SJCRH30 (cell line): ENCODE measurements at regions not wholly inside any gene's neighbourhood (a gene's known extent, or its start where the extent isn't known, plus 50 kb on each side); places are given as distances from the start of the nearest gene placed in this dataset.

Experiments used
- DNase-seq, 2 experiments: peaks; one replicate each; pipeline ENCODE4 v3.0.0-alpha.2; 2015 to 2020
- H3K27ac ChIP-seq: fragments of 250-450 bp; sonication (Bioruptor Pico); 2 replicates; pipeline ENCODE4 v1.5.1; 2020; ENCODE audit warnings: mild to moderate bottlenecking, moderate library complexity
- H3K27me3 ChIP-seq: fragments of 250-450 bp; sonication (Bioruptor Pico); 2 replicates; pipeline ENCODE4 v1.5.1; 2020; ENCODE audit warnings: mild to moderate bottlenecking, moderate library complexity
- H3K36me3 ChIP-seq: fragments of 250-450 bp; sonication (Bioruptor Pico); 2 replicates; pipeline ENCODE4 v1.5.1; 2020; ENCODE audit warnings: mild to moderate bottlenecking, moderate library complexity
- H3K4me1 ChIP-seq: fragments of 250-450 bp; sonication (Bioruptor Pico); 2 replicates; pipeline ENCODE4 v1.5.1; 2020; ENCODE audit warnings: mild to moderate bottlenecking, moderate library complexity
- H3K4me3 ChIP-seq: fragments of 250-450 bp; sonication (Bioruptor Pico); 2 replicates; pipeline ENCODE4 v1.5.1; 2020; ENCODE audit warnings: mild to moderate bottlenecking, moderate library complexity
- H3K9me3 ChIP-seq: fragments of 250-450 bp; sonication (Bioruptor Pico); replicated peaks from 2 replicates; pipeline ENCODE4 v1.5.1; 2020; ENCODE audit warnings: mild to moderate bottlenecking, moderate library complexity

DNA sequence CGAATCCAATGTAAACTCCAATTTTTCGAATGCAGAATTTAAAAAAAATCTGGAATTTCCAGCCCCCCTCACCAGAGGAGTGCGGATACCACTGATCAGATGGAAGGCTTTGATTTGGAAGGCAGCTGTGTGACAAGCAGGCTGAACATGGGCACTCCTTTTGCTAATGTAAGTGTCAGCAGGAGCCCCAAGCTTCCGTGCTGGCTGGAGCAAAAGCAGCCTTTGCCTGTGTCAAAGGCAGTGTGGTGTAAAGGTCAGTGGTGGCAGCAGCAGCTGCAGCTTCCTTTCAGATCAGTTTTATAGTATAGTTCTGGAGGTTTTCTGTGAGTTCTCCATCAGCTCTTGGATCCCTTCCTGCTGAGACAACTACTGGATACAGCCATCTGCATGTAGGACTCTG is 259.9 kb downstream of the CTH start:
- H3K27ac ChIP-seq: no peak overlapping the region
- no peaks in the 10 kb centered on the region for H3K36me3 ChIP-seq
- DNase-seq: no peak
- no peaks in the 10 kb centered on the region for H3K4me1 ChIP-seq
- no peaks in the 10 kb centered on the region for H3K9me3 ChIP-seq
- no peak overlapping the region for H3K4me3 ChIP-seq
- no peaks in the 10 kb centered on the region; the same call in 1 of the 2 replicates for H3K27me3 ChIP-seq

DNA sequence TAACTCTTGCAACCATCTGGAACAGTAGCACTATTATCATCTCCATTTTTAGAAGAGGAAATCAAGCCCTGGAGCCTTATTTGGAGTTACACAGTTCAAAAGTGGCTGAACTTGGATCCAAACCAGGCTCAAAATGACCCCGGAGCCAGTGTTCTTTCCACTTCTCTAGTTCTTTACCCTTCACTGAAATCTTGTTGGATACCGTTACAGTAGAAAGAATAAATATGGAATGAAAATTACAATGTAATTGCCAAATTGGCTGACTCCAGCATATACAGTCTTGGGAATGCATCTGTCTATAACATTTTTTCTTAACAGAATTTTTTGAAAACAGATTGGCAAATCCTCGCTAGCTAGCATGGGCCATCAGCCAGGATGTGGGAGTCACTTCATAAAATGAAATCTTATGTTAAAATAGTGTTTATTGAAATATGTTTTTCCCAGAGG is 261.4 kb downstream of the CTH start:
- Histone ChIP-seq H3K27ac (no peak overlapping the region), H3K36me3 (no peaks in the 10 kb centered on the region), H3K4me1 (no peaks in the 10 kb centered on the region), H3K27me3 (no peaks in the 10 kb centered on the region), H3K4me3 (no peak overlapping the region), H3K9me3 (no peaks in the 10 kb centered on the region)
- no peak for DNase-seq

- H3K4me3 ChIP-seq: no peak overlapping the region
- no peak for DNase-seq
- no peaks in the 10 kb centered on the region for H3K36me3 ChIP-seq
- no peaks in the 10 kb centered on the region for H3K27me3 ChIP-seq
- H3K4me1 ChIP-seq: no peaks in the 10 kb centered on the region
- H3K27ac ChIP-seq: no peak overlapping the region
- no peaks in the 10 kb centered on the region for H3K9me3 ChIP-seq
These were observed 264.0 kb downstream of the CTH start for GRCh38 chr1:70674941-70675685.

DNA sequence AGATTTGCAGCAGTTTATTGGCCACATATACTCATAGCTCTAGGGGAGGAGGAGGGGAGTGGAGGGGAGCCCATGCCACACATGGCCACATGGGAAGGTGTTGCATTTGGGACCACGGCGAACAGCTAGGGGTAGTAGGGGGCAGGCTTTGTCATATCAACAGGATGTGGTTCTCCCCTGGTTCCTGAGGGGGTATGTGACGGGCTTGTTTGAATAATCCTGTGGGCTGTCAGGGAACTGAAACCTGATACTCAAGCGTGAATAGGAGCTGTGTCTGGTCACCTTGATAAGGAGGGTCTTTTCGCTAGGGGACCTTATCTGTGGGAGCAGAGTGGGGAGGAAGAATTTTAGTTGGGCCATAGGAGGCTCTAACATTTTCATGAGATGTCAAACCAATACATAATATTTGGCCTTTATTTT is 264.7 kb downstream of the CTH start:
- no peak overlapping the region for H3K4me3 ChIP-seq
- H3K36me3 ChIP-seq: no peaks in the 10 kb centered on the region
- no peaks in the 10 kb centered on the region for H3K9me3 ChIP-seq
- peak in 1 of 2 experiments; percentile 9 for DNase-seq
- no peaks in the 10 kb centered on the region for H3K4me1 ChIP-seq
- no peaks in the 10 kb centered on the region for H3K27me3 ChIP-seq
- no peak overlapping the region for H3K27ac ChIP-seq

GRCh38 chr1:70685300-70686286 is 274.5 kb downstream of the CTH start:
- H3K4me3 ChIP-seq: no peak overlapping the region

DNA sequence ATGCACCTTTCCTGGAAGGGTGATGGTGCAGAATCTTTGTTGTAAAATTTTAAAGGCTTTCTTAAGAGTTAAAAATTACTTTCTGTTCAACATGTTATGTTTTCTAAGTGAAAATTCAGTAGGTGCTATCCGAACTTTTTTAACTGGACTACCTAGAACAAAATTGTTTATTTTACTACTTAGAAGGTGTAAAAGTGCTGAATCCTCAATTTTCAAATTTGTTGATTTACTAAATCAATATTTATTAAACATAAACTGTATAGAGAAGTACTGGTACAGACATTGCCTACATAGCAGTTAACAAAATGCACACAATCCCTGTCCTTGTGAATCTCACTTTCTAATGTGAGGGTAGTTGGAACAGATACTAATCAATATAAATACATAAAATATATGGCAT is 277.5 kb downstream of the CTH start:
- no peaks in the 10 kb centered on the region; the same call in 1 of the 2 replicates for H3K27me3 ChIP-seq
- no peak overlapping the region for H3K4me3 ChIP-seq
- H3K36me3 ChIP-seq: no peaks in the 10 kb centered on the region
- no peak overlapping the region for H3K27ac ChIP-seq
- H3K9me3 ChIP-seq: no peaks in the 10 kb centered on the region
- DNase-seq: no peak
- no peaks in the 10 kb centered on the region for H3K4me1 ChIP-seq

More at GRCh38 chr1:70685300-70686286, 274.5 kb downstream of the CTH start:
- no peak overlapping the region for H3K27ac ChIP-seq
- no peaks in the 10 kb centered on the region; the same call in 1 of the 2 replicates for H3K27me3 ChIP-seq
- H3K4me1 ChIP-seq: no peaks in the 10 kb centered on the region
- DNase-seq: peak; percentile 49 to 74
- H3K36me3 ChIP-seq: no peaks in the 10 kb centered on the region
- H3K9me3 ChIP-seq: no peaks in the 10 kb centered on the region

DNA sequence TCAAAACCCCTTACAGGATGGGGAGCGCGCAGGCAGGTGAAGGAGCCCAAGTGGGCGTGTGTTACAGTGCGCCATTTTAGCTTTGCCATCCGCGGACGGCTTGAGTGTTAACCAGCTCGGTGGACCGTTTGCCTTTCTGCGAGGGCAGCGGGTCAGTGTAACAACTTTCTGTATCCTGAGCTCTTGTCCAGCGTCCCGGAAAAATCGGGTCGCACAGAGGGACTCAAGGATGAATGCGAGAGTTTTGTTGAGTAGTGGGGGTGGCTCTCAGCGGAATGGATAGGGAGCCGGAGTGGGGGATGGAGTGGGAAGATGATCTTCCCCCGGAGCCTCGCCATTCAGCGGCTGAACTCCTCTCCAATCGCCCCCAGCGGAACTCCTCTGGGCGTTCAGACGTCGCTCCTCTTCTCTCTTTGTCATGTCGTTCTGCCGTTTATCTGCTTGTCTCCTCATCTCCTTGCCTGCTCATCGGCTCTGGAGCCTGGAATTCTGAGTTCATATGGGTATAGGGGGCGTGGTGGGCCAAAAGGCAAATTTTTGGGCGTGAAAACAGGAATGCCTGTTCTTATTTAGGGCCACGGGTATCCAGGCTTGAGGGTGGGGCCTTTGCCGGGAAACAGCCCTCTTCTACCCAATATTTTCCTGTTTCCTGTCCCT is 295.4 kb downstream of the CTH start:
- no peaks in the 10 kb centered on the region for H3K9me3 ChIP-seq
- no peaks in the 10 kb centered on the region for H3K27me3 ChIP-seq
- DNase-seq: no peak
- H3K4me3 ChIP-seq: no peak overlapping the region
- no peaks in the 10 kb centered on the region for H3K4me1 ChIP-seq
- H3K36me3 ChIP-seq: no peaks in the 10 kb centered on the region
- H3K27ac ChIP-seq: no peak overlapping the region

- no peak overlapping the region for H3K4me3 ChIP-seq
These were observed 296.1 kb downstream of the CTH start for GRCh38 chr1:70707214-70707613.

GRCh38 chr1:70714149-70714548 is 303.1 kb downstream of the CTH start:
- H3K27ac ChIP-seq: no peak overlapping the region
- DNase-seq: peak in 1 of 2 experiments; percentile 4
- H3K9me3 ChIP-seq: no peaks in the 10 kb centered on the region
- H3K4me3 ChIP-seq: no peak overlapping the region
- H3K4me1 ChIP-seq: no peaks in the 10 kb centered on the region
- H3K27me3 ChIP-seq: 0 out of 2 replicates have a peak, but pooled peaks cover 5% of the 10 kb centered on the region
- H3K36me3 ChIP-seq: no peaks in the 10 kb centered on the region

More at GRCh38 chr1:70707214-70707613, 296.1 kb downstream of the CTH start:
- no peak for DNase-seq
- H3K4me1 ChIP-seq: no peaks in the 10 kb centered on the region
- no peaks in the 10 kb centered on the region for H3K9me3 ChIP-seq
- H3K27ac ChIP-seq: no peak overlapping the region
- no peaks in the 10 kb centered on the region for H3K27me3 ChIP-seq
- no peaks in the 10 kb centered on the region for H3K36me3 ChIP-seq

DNA sequence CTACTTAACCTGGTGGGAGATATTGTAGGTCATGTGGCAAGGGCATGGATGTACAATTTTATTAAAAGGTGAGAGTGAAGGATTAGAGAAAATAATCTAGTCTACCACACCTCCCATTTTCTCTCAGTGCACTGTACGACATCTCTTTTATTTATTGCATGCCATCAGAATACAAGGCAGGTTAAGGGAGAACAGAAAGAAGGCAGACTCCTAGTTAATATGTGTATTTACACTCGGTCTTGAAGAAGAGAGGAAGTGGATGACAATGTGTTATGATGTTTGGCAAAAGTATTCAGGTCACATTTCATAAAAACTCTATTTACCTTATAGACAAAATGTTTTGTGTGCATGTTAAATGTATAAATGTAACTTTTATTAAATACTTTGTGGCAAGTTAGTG is 306.1 kb downstream of the CTH start:
- H3K4me1 ChIP-seq: no peaks in the 10 kb centered on the region
- no peak for DNase-seq
- H3K27me3 ChIP-seq: 0 out of 2 replicates have a peak, but pooled peaks cover 5% of the 10 kb centered on the region
- no peak overlapping the region for H3K27ac ChIP-seq
- no peak overlapping the region for H3K4me3 ChIP-seq
- H3K9me3 ChIP-seq: no peaks in the 10 kb centered on the region
- no peaks in the 10 kb centered on the region for H3K36me3 ChIP-seq

- DNase-seq: no peak
- Histone ChIP-seq H3K27me3 (0 out of 2 replicates have a peak, but pooled peaks cover 5% of the 10 kb centered on the region), H3K9me3 (no peaks in the 10 kb centered on the region), H3K4me3 (no peak overlapping the region), H3K4me1 (no peaks in the 10 kb centered on the region), H3K27ac (no peak overlapping the region), H3K36me3 (no peaks in the 10 kb centered on the region)
These were observed 306.6 kb downstream of the CTH start for GRCh38 chr1:70717656-70718055.

DNA sequence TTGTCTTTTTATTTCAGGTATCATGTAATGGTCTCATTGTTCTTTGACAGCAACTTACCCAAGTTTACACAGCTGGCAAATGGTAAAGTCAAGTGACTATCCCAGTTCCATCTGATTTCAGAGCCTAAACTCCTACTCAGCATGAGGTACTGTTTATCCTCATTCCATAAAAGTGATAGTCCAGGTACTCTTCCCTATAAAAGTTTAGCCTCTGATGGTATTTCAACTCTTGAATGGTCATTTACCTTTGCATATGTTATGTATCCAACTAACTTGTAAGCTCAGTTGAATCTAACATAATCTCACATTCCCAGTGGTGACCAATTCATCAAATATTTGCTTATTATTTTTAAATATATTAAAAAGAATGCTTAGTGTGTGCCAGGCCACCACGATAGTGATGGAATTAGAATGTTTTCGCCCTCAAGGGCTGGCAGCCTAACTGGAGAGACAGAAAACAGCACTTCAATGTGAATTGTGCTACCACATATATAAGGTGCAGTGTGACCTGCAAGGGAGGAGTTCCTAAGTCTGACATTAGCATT is 307.1 kb downstream of the CTH start:
- no peak overlapping the region for H3K4me3 ChIP-seq
- no peak for DNase-seq
- no peaks in the 10 kb centered on the region for H3K4me1 ChIP-seq
- H3K27me3 ChIP-seq: 0 out of 2 replicates have a peak, but pooled peaks cover 5% of the 10 kb centered on the region
- no peaks in the 10 kb centered on the region for H3K36me3 ChIP-seq
- H3K9me3 ChIP-seq: no peaks in the 10 kb centered on the region
- no peak overlapping the region for H3K27ac ChIP-seq

DNA sequence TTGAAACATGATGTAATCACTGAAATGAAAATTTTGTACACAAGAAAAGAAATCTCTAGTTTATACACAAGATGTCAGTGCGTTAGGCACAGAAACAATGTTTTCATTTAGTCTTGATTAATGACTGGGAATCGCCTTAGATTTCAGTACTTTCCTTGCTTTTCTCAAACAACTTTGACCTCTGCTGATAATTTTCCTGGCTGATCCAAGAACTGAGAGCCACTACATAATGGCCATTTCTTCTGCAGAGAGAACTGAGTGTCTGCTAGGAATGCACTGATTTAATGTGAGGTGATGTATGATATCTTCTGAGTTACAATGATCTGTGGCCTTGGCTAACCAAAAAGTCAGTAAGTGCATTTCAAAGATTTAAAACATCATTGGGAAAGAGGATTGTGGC is 308.1 kb downstream of the CTH start:
- 0 out of 2 replicates have a peak, but pooled peaks cover 5% of the 10 kb centered on the region for H3K27me3 ChIP-seq
- no peaks in the 10 kb centered on the region for H3K36me3 ChIP-seq
- no peak overlapping the region for H3K27ac ChIP-seq
- H3K9me3 ChIP-seq: no peaks in the 10 kb centered on the region
- no peak overlapping the region for H3K4me3 ChIP-seq
- DNase-seq: no peak
- H3K4me1 ChIP-seq: no peaks in the 10 kb centered on the region

DNA sequence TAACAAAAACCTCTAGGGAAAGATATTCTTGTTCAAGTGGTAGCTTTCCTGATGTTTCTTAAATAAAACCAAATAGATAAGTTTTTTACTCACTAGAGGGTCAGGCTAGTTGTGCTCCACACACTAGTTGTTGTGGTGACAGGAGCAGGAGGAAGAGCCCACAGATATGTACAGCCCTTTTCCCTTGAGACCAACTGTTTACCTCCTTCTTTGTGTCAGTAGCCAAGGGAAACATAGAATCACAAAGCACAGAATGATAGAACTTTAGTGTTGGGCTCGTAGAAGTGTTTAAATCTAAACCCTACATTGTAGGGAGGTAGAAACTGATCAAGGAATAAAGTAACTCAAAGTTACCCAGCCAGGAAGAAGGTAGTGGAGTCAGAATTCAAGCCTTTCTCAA is 309.0 kb downstream of the CTH start:
- Histone ChIP-seq H3K36me3 (no peaks in the 10 kb centered on the region), H3K27ac (no peak overlapping the region), H3K9me3 (no peaks in the 10 kb centered on the region), H3K4me3 (no peak overlapping the region), H3K27me3 (no peaks in the 10 kb centered on the region), H3K4me1 (no peaks in the 10 kb centered on the region)
- DNase-seq: no peak
